GM18519 (cell line): ENCODE measurements at regions not wholly inside any gene's neighbourhood (a gene's known extent, or its start where the extent isn't known, plus 50 kb on each side); places are given as distances from the start of the nearest gene placed in this dataset.
"Not testable (repeated sequence)": the region's sequence is repeated elsewhere in the genome, so short reads cannot be mapped to it uniquely, and the experiment has no call there.

Source experiments
- ATAC-seq: cut with Tn5 transposase; IDR thresholded peaks from one replicate; pipeline ENCODE4 v1.9.1; 2021; ENCODE audit warnings: mild to moderate bottlenecking, moderate library complexity; ENCODE audit not compliant: unreplicated experiment, low FRiP score

GRCh38 chr12:107511292-107511691 is 174.3 kb upstream of the PWP1 start:
- ATAC-seq, result no peak

DNA sequence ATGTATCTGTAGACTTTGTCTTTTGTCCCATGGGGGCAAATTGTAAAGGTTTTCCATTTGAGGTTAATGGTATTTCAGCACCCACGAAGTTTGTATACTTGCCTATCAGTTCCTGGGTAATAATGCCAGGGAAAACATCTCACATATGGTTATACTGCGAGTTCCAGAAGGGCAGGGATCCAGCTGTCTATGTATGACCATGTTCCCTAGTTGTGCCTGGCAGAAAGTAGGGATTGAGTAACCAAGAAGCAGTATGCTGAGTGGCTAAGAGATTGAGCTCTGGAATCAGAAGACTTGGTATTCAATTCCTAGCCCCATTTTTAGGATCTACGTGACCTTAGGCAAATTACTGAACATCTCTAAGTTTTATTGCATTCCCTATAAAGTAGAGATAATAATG is 173.2 kb upstream of the PWP1 start:
- no peak for ATAC-seq

- ATAC-seq, result no peak
Observed at GRCh38 chr12:107513184-107513583, 172.4 kb upstream of the PWP1 start.

DNA sequence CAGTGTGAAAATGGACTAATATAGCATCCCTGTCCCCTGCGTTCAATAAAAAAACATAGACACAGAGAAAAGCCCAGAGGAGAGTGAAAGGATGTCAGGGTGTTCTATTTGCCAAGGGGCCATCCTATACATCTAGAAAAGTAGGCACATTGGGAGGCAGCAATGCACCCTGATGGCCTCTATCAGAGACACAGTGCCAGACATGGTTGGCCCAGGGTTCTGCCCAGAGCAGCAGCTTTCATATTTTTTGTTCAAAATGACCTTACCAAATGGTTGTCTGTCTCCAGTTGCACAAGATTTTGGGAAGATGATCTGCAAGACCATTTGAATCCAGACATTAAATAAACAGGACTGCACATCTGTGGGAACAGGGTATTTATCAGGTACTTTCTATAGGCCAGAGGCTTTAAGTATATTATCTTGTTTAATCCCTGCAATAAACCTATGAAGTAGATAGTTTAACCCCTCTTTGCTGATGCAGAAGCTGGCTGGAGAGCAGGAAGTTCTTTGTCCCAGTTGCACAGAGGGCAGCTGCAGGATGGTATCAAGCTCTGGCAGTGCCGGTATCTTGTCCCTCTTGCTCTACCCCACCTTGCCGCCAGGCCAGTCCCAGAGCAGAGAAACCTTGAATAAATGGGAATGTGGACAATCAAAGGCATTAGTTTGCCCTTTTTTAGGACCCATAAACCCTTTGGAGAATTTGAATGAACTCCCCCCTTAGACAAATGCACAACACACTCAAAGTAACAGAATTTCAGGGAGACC is 171.8 kb upstream of the PWP1 start:
- ATAC-seq, result no peak

- ATAC-seq, result no peak
Observed at GRCh38 chr12:107514887-107515445, 170.6 kb upstream of the PWP1 start.

DNA sequence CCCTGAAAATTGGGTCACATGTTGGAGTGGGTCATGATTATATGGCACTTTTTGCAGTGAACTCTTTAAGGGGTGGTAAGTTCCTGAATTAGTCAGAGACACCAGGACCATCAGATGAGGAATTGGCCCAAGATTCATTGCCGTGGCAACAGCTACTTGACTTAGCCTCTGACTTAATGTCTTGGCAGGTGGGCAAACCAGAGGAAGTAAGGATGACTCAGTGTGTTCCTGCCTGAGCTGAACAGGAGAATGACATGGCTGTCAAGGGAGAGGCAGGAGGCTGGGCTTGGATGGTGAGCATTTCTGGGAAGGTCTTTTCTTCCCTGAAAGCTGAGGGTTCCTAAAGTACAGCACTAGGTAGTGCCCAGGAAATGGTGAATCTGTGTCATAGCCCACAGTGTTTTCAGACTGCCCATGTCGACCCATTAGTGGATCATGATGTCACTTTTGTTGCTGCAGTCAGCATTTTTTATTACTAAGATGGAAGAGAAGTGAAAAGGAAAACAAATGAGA is 170.1 kb upstream of the PWP1 start:
- ATAC-seq, result no peak

GRCh38 chr12:107517816-107518215 is 167.8 kb upstream of the PWP1 start:
- not testable (repeated sequence) for ATAC-seq

DNA sequence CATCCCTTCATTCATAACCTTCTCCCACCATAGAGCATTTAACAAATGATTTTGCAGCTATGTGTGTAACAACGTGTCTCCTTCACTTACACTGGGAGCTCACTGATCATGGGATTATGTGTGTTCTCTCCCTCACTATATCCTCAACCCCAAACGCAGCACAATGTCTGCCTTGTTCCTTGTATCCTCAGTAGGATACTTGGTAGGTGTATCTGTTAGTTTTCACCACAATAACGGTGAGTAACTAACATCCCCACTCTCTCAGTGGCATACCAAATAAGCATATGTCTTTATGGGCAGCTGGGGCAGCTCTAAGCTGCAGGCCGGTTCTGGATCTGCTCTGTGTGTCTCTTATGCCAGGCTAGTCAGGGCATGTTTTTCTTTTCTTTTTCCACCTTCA is 166.7 kb upstream of the PWP1 start:
- no peak for ATAC-seq

DNA sequence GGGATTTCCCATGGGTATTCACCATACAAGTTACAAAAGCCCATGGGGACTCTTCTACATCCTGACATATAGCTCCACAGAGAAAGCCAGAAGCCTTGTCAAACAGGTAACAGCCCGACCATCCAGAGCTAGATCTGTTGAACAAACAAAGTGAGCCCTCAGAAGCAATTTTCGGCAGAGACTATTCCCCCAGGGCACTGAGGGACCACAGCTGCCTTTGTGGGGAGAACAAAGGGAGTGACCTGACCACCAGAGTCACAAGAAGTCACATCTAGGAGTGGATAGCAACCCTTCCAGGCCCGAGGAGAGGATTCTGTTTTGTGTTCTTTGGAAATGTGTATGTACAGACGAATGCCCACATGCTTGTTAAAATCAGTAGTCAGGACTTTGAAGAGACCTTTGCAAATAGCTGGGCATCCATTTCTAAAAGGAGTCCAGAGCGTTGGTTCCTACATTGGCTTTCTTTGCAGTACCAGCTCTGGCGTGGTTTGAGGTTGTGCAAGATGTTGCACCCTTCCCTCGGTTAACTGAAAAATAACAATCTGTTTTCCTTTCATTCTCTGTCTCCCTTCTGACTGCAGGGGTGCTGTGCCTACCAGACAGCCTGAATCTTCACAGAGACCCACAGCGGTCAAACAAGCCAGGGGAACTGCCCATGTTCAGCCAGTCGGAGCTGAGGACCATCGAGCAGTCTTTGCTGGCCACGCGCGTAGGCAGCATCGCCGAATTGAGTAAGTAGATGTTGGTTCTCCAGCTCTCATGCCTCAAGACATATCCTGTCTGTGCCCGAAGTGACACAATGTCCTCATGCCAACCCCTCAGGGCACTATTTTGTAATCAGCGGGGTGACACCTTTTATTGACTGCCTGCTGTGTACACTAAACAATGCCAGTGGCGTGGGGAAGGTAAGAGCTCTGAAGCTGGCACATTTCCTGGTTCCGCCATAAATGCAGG is 165.4 kb upstream of the PWP1 start:
- ATAC-seq, result no peak

GRCh38 chr12:107521826-107522355 is 163.7 kb upstream of the PWP1 start:
- no peak for ATAC-seq

GRCh38 chr12:107522692-107523477 is 162.7 kb upstream of the PWP1 start:
- no peak for ATAC-seq

DNA sequence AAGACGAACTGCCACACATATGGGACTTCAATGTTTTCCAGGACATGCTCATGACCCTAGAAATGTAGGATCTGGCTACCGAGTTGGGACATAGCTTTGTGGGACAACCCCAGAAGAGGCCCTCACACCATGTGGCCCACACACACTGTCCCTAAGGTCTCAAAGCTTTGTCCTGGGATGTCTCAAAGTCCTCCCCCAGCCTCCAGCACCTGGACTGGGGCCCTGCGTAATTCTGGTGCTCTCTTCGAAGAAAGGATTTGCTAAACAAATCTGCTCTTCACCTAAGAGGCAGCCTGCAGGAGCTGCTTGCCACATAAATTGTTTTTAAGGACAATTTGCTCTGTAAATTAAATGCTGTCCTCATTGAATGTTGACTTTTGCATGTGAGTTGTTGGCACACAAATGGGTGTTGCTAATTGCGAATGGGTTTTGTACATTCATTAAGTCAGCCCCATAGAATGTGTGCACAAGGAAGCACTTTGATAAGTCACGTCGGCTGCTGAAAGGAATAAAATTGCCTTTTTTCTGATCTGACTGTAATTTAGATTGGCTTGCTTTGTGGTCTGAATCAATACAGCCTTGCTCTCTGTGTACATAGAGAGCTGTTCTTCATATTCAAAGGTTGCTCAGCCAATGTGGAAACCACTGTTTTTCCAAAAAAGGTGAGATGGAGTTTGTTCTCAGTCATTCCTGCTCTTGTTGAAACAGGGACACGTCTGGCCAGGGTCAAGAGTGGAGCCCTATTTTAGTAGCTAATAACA is 161.6 kb upstream of the PWP1 start:
- no peak for ATAC-seq

- ATAC-seq, result no peak
Observed at GRCh38 chr12:107525063-107525718, 160.4 kb upstream of the PWP1 start.

DNA sequence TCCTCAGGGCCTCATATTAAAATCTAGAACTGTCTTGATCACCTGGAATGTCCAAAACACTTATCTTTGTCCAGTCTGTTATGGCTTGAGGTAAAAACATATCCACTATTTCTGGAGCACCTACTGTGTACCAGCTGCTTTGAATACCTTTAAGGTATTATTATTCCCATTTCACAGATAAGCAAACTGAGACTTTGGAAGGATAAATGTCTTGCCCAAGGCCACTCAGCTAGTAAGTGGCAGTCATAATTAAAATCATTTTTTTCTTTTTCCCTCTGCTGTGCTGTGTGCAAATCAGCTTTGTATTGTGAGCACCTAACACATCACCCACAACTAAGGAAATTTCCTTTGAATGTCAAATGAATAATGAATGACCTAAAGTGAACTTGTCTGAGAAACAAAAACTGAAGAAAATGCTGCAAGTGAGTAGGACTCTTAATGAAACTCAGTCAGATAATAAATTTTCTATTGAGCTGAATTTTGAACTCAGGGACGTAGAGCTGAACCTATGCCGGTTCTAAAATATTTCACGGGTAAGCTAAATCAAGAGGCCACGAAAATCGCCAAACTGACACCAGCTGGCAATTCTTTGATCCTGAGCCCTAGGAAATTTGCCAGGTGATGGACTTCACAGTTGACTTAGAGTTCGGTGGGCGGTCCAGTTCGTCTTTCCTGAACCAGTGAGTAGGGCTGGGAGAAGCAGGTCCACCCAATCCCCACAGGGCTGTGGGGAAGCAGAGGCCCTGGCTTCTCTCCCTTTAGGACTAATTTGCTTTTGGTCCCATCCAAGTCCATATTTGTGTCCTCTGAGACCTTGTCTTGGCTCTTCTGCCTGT is 159.7 kb upstream of the PWP1 start:
- no peak for ATAC-seq

DNA sequence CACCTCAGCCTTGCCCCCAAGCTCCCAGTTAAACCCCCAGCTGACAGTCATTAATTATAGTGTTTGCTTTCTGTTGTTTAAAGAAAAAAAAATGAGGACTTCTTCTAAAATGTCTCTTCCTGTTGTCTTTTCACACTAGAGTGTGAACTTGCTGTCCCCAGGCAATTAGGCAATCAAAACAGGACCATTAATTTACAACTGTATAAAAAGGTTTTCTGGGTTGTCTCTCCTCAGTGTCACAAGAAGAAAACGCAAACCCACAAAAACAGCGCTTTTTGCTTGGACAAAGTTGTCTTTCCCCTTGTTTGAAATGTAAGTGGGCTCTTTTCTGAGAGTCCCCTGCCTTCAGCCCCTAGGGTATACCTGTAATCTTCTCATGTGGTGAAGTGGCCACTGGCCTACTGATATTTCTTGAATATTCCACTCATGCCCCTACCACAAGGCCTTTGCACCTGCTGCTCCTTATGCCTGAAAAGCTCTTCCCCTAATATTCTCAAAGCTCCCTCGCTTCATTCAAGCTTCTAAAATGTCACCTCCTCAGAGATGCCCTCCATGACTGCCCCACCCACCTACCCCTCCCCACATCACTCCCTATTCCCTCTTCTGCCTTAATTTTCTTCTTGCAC is 158.9 kb upstream of the PWP1 start:
- no peak for ATAC-seq

DNA sequence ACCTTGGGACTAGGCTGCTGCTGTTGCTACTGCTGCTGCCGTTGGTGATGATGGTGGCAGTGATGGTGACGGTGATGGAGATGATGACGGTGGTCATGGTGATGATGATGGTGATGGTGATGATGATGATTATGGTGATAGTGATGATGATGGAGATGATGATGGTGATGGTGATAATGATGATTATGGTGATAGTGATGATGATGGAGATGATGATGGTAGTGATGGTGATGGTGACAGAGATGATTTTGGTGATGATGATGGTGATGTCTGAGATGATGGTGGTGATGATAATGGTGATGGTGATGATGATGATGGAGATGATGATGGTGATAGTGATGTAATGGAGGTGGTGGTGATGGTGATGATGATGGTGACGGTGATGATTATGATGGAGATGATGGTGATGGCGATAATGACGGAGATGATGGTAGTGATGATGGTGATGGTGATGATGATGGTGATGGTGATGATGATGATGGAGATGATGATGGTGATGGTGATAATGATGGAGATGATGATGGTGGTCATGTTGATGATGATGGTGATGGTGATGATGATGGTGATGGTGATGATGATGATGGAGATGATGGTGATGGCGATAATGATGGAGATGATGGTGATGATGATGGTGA is 156.8 kb upstream of the PWP1 start:
- ATAC-seq, result no peak

GRCh38 chr12:107529991-107530390 is 155.6 kb upstream of the PWP1 start:
- no peak for ATAC-seq
